Stimulated activated naive CD8-positive, alpha-beta T cell treated with anti-CD3 and anti-CD28 coated beads, Interleukin-15, Interleukin-2, amounts not matched to agents 100 U/mL and 50 U/mL, for 24 hours (primary cell): ENCODE measurements at regions not wholly inside any gene's neighbourhood (a gene's known extent, or its start where the extent isn't known, plus 50 kb on each side); places are given as distances from the start of the nearest gene placed in this dataset.
"Not testable (repeated sequence)": the region's sequence is repeated elsewhere in the genome, so short reads cannot be mapped to it uniquely, and the experiment has no call there.

ENCODE experiments used
- ATAC-seq: fragments of 150-1000 bp; cut with Tn5 transposase; one replicate; pipeline ENCODE4 v1.10.0; 2021
- DNase-seq: peaks from one replicate; pipeline ENCODE4 v3.0.0; 2021

- ATAC-seq (no peak), DNase-seq (no peak)
Observed at GRCh38 chrX:46165411-46165810, 379.8 kb downstream of the ZNF674 start.

GRCh38 chrX:46152756-46153155 lies 392.5 kb downstream of the ZNF674 start:
- ATAC-seq (no peak), DNase-seq (no peak)

- not testable (repeated sequence) for ATAC-seq, DNase-seq
Observed at GRCh38 chrX:46151332-46151731, 393.9 kb downstream of the ZNF674 start.

GRCh38 chrX:46144566-46144965 lies 400.7 kb downstream of the ZNF674 start:
- ATAC-seq = no peak
- no peak for DNase-seq

- no peak for DNase-seq
- ATAC-seq = no peak
Observed at GRCh38 chrX:46140272-46140671, 404.9 kb downstream of the ZNF674 start.

GRCh38 chrX:46130247-46130646 lies 415.0 kb downstream of the ZNF674 start:
- no peak for DNase-seq
- ATAC-seq = no peak

GRCh38 chrX:46125111-46125510 lies 420.1 kb downstream of the ZNF674 start:
- no peak for DNase-seq
- ATAC-seq = no peak

- DNase-seq (no peak), ATAC-seq (no peak)
Observed at GRCh38 chrX:46117234-46117633, 428.0 kb downstream of the ZNF674 start.

GRCh38 chrX:46087310-46087709 lies 457.9 kb downstream of the ZNF674 start:
- not testable (repeated sequence) for ATAC-seq, DNase-seq

GRCh38 chrX:46080121-46080520 lies 465.1 kb downstream of the ZNF674 start:
- DNase-seq, ATAC-seq: not testable (repeated sequence)

- no peak for ATAC-seq
Observed at GRCh38 chrX:46072791-46073190, 472.4 kb downstream of the ZNF674 start.

GRCh38 chrX:46072372-46072771 lies 472.8 kb downstream of the ZNF674 start:
- no peak for ATAC-seq
- DNase-seq = no peak

More at GRCh38 chrX:46072791-46073190, 472.4 kb downstream of the ZNF674 start:
- DNase-seq = no peak

- no peak for DNase-seq
- ATAC-seq = no peak
Observed at GRCh38 chrX:46070421-46070820, 474.8 kb downstream of the ZNF674 start.

GRCh38 chrX:46059316-46059715 lies 485.9 kb downstream of the ZNF674 start:
- ATAC-seq (no peak), DNase-seq (no peak)

- DNase-seq (no peak), ATAC-seq (no peak)
Observed at GRCh38 chrX:46044486-46044885, 500.7 kb downstream of the ZNF674 start.

- DNase-seq (no peak), ATAC-seq (no peak)
Observed at GRCh38 chrX:46040001-46040400, 505.2 kb downstream of the ZNF674 start.

- no peak for DNase-seq
- no peak for ATAC-seq
Observed at GRCh38 chrX:46039526-46039925, 505.7 kb downstream of the ZNF674 start.

- ATAC-seq (no peak), DNase-seq (no peak)
Observed at GRCh38 chrX:46036508-46036907, 508.7 kb downstream of the ZNF674 start.

- ATAC-seq (no peak), DNase-seq (no peak)
Observed at GRCh38 chrX:46034868-46035267, 510.4 kb downstream of the ZNF674 start.

GRCh38 chrX:46029777-46030176 lies 515.4 kb downstream of the ZNF674 start:
- DNase-seq (no peak), ATAC-seq (no peak)

GRCh38 chrX:46016296-46016695 lies 528.9 kb downstream of the ZNF674 start:
- no peak for DNase-seq
- ATAC-seq = no peak

- ATAC-seq = no peak
- no peak for DNase-seq
Observed at GRCh38 chrX:46015653-46016052, 529.6 kb downstream of the ZNF674 start.

GRCh38 chrX:45992402-45993123 lies 552.7 kb downstream of the ZNF674 start:
- ATAC-seq (no peak), DNase-seq (no peak)

- DNase-seq = no peak
- ATAC-seq = no peak
Observed at GRCh38 chrX:45986971-45987370, 558.2 kb downstream of the ZNF674 start.
